HepG2 (cell line): ENCODE measurements at regions not wholly inside any gene's neighbourhood (a gene's known extent, or its start where the extent isn't known, plus 50 kb on each side); places are given as distances from the start of the nearest gene placed in this dataset.

Experiments used
- TF ChIP-seq, protein P1 (sequence below): sonication (generic); formaldehyde crosslinking; IDR thresholded peaks from 2 replicates; pipeline ENCODE4 v1.4.0; 2020; ENCODE audit warnings: mild to moderate bottlenecking, missing genetic modification reagents
- TF ChIP-seq, protein P2 (sequence below), 2 experiments: sonication (generic) in 1 of 2; formaldehyde crosslinking in 1 of 2; IDR thresholded peaks; 2 replicates each; pipeline versions ENCODE4 v1.5.1 to v1.6.1; 2011 to 2020; ENCODE audit warnings: borderline replicate concordance in 1 of 2, low read depth in 1 of 2, low read length in 1 of 2, mild to moderate bottlenecking in 1 of 2, missing genetic modification reagents in 1 of 2, moderate library complexity in 1 of 2

DNA sequence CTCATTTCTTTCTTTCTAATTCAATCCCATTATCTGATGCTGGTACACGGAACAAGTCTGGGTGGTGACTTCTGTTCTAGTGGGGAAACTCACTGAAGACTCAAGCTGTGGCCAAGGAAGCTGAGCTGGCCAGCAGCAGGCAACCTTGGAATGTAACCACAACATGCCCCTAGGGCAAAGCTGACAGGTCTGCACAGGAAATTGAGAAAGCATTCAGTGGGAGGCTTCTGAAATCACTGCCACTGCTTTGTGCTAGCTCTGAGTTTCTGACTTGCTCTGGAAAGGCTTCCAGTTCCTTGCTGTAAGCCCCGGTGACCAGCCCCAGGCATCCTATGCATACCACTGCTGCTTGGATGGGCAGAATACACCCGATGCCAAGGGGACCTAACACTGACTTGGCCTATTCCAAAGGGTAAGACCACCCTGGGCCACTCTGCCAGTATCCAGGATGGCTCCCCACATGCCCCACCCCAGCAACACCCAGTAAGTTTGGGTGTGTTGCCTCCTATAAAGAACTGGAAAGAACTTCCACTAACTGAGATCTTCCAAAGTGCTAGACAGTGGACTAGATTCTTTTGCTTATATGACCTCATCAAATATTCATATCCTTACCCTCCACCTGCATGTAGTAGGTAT lies 84.5 kb upstream of the CDKN3 start (continued):
- TF ChIP-seq, protein P1, sequence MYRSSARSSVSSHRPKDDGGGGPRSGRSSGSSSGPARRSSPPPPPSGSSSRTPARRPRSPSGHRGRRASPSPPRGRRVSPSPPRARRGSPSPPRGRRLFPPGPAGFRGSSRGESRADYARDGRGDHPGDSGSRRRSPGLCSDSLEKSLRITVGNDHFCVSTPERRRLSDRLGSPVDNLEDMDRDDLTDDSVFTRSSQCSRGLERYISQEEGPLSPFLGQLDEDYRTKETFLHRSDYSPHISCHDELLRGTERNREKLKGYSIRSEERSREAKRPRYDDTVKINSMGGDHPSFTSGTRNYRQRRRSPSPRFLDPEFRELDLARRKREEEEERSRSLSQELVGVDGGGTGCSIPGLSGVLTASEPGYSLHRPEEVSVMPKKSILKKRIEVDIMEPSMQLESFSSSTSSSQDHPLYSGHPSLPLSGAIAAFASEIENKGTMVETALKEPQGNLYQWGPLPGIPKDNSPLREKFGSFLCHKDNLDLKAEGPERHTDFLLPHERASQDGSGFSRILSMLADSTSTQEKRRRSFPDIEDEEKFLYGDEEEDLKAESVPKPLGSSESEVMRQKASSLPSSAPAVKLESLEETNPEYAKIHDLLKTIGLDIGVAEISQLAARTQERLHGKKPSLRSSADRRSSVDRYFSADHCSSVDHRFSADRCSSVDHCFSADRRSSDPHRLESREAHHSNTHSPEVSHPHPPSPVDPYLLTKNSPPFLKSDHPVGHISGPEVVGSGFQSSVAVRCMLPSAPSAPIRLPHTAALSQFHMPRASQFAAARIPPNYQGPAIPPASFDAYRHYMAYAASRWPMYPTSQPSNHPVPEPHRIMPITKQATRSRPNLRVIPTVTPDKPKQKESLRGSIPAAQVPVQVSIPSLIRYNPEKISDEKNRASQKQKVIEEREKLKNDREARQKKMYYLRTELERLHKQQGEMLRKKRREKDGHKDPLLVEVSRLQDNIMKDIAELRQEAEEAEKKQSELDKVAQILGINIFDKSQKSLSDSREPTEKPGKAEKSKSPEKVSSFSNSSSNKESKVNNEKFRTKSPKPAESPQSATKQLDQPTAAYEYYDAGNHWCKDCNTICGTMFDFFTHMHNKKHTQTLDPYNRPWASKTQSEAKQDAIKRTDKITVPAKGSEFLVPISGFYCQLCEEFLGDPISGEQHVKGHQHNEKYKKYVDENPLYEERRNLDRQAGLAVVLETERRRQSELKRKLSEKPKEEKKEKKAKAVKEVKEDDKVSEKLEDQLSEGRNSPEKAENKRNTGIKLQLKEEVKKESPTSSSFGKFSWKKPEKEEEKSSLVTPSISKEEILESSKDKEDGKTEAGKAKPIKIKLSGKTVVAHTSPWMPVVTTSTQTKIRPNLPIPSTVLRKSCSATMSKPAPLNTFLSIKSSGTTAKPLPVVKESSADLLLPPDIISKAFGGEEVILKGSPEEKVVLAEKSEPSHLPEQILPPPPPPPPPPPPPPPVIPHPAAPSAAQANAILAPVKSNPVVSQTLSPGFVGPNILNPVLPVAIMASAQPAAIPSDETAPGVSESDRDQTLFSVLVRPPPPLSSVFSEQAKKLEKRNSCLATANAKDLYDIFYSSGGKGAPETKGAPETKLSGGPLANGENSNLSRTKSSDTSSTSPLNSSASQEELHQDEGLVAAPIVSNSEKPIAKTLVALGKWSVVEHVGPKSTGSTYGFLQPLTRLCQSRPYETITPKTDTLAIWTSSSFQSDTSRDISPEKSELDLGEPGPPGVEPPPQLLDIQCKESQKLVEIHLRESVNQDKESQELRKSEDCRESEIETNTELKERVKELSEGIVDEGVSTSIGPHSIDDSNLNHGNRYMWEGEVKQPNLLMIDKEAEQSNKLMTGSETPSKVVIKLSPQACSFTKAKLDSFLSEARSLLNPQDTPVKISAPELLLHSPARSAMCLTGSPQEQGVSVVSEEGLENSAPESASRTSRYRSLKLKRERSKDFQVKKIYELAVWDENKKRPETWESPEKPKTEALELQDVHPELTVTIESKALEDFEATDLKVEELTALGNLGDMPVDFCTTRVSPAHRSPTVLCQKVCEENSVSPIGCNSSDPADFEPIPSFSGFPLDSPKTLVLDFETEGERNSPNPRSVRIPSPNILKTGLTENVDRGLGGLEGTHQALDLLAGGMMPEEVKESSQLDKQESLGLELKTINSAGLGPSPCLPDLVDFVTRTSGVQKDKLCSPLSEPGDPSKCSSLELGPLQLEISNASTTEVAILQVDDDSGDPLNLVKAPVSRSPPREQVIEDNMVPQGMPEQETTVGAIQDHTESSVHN (CRISPR knock-in tag) = no peak
- TF ChIP-seq, protein P2, sequence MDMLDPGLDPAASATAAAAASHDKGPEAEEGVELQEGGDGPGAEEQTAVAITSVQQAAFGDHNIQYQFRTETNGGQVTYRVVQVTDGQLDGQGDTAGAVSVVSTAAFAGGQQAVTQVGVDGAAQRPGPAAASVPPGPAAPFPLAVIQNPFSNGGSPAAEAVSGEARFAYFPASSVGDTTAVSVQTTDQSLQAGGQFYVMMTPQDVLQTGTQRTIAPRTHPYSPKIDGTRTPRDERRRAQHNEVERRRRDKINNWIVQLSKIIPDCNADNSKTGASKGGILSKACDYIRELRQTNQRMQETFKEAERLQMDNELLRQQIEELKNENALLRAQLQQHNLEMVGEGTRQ (IDR thresholded peaks at IDR 0.05; ENCODE audit: low read depth, low read length) = no peak
- TF ChIP-seq, protein P2 (CRISPR knock-in tag; IDR thresholded peaks at IDR 0.05; ENCODE audit: borderline replicate concordance) = no peak
- TF ChIP-seq, all 625 proteins: peak for 0
